ENCODE measurements at regions not wholly inside any gene's neighbourhood (a gene's known extent, or its start where the extent isn't known, plus 50 kb on each side); places are given as distances from the start of the nearest gene placed in this dataset.

GRCh38 chr1:95653618-95654017 lies 419.6 kb downstream of the RWDD3 start:
- Histone ChIP-seq H3K27me3 (ENCODE audit: control insufficient read depth in 4 of 4, insufficient read depth in 4 of 4, low read length in 3 of 4) (no peaks in the 10 kb centered on the region), H3K9ac (ENCODE audit: low read depth in 1 of 2, low read length in 2 of 2) (no peak overlapping the region), H3K4me3 (ENCODE audit: low read depth in 1 of 3, low read length in 3 of 3) (no peak overlapping the region), H3K36me3 (ENCODE audit: control insufficient read depth in 4 of 4, insufficient read depth in 3 of 4, low read depth in 1 of 4, low read length in 3 of 4) (no peaks in the 10 kb centered on the region), H3K27ac (ENCODE audit: low read depth in 1 of 2, low read length in 2 of 2) (no peak overlapping the region), H3K4me1 (ENCODE audit: control insufficient read depth in 4 of 4, insufficient read depth in 4 of 4, low read length in 3 of 4) (no peaks in the 10 kb centered on the region), H3K9me3 (ENCODE audit: control insufficient read depth in 4 of 4, low read length in 3 of 4) (no peaks in the 10 kb centered on the region)
- DNase-seq (ENCODE audit: low spot score): no peak
- TF ChIP-seq SP1 (IDR thresholded peaks at IDR 0.05): no peak
- no peak for TF ChIP-seq EGR1 (IDR thresholded peaks at IDR 0.05; ENCODE audit: low read depth in 2 of 2)
- TF ChIP-seq, protein P1, sequence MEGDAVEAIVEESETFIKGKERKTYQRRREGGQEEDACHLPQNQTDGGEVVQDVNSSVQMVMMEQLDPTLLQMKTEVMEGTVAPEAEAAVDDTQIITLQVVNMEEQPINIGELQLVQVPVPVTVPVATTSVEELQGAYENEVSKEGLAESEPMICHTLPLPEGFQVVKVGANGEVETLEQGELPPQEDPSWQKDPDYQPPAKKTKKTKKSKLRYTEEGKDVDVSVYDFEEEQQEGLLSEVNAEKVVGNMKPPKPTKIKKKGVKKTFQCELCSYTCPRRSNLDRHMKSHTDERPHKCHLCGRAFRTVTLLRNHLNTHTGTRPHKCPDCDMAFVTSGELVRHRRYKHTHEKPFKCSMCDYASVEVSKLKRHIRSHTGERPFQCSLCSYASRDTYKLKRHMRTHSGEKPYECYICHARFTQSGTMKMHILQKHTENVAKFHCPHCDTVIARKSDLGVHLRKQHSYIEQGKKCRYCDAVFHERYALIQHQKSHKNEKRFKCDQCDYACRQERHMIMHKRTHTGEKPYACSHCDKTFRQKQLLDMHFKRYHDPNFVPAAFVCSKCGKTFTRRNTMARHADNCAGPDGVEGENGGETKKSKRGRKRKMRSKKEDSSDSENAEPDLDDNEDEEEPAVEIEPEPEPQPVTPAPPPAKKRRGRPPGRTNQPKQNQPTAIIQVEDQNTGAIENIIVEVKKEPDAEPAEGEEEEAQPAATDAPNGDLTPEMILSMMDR (IDR thresholded peaks at IDR 0.05; ENCODE audit: low read depth, low read length, missing input control): no peak
- TF ChIP-seq, protein P2, sequence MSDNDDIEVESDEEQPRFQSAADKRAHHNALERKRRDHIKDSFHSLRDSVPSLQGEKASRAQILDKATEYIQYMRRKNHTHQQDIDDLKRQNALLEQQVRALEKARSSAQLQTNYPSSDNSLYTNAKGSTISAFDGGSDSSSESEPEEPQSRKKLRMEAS (IDR thresholded peaks at IDR 0.05): no peak
- no peak for TF ChIP-seq NR2F2 (IDR thresholded peaks at IDR 0.05)
- no peak for TF ChIP-seq YY1 (IDR thresholded peaks at IDR 0.05)
- no peak for TF ChIP-seq TAF1 (conservative IDR thresholded peaks at IDR 0.05)
- no peak for TF ChIP-seq ATF3 (IDR thresholded peaks at IDR 0.05)
- no peak for TF ChIP-seq FOXA1 (IDR thresholded peaks at IDR 0.05)
- TF ChIP-seq FOXA2 (IDR thresholded peaks at IDR 0.05): no peak
- TF ChIP-seq JUND (IDR thresholded peaks at IDR 0.05): no peak
- TF ChIP-seq HNF4A (conservative IDR thresholded peaks at IDR 0.05): no peak
- TF ChIP-seq, protein P3, sequence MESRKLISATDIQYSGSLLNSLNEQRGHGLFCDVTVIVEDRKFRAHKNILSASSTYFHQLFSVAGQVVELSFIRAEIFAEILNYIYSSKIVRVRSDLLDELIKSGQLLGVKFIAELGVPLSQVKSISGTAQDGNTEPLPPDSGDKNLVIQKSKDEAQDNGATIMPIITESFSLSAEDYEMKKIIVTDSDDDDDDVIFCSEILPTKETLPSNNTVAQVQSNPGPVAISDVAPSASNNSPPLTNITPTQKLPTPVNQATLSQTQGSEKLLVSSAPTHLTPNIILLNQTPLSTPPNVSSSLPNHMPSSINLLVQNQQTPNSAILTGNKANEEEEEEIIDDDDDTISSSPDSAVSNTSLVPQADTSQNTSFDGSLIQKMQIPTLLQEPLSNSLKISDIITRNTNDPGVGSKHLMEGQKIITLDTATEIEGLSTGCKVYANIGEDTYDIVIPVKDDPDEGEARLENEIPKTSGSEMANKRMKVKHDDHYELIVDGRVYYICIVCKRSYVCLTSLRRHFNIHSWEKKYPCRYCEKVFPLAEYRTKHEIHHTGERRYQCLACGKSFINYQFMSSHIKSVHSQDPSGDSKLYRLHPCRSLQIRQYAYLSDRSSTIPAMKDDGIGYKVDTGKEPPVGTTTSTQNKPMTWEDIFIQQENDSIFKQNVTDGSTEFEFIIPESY (IDR thresholded peaks at IDR 0.05): no peak
- TF ChIP-seq REST (IDR thresholded peaks at IDR 0.05): no peak
- no peak for TF ChIP-seq GABPA (IDR thresholded peaks at IDR 0.05 in 1 of 2, conservative IDR thresholded peaks at IDR 0.05 in 1 of 2)
- 81% methylated on average over 4 of the region's 4 CpGs for WGBS

DNA sequence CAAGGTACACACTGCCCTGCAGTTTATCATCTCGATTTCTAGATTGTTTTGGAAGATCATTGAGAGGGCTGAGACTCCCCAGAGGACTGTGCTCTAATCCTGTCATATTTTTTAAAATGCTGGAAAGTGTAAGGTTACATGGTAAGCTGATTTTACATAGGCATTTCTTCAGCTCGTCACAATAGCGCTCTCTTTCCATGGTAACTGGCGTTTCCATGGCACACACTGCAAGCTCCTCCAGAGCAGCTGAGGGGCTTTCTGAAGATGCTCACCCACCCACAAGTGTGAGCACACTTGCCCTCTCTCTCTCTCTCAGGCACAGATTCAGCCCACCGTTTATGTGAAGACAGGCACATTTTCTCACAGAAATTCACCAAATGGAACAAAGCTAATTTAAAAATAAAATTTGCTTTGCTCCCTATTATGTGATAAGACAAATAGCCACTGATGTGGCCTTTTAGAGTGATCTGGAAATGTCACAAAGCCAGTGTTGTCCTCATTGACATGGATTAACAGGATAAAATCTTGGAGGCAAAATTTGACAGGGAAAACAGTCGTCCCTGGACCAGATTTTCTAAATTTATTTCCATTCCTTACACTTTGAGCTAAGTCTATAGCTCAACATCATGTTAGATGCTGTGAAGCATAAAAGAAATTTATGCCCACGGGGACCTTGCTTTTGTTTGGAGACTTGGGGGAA lies 421.5 kb downstream of the RWDD3 start:
- Histone ChIP-seq H3K4me3 (ENCODE audit: low read depth in 1 of 3, low read length in 3 of 3) (no peak overlapping the region), H3K27ac (ENCODE audit: low read depth in 1 of 2, low read length in 2 of 2) (no peak overlapping the region), H3K27me3 (ENCODE audit: control insufficient read depth in 4 of 4, insufficient read depth in 4 of 4, low read length in 3 of 4) (no peaks in the 10 kb centered on the region), H3K9ac (ENCODE audit: low read depth in 1 of 2, low read length in 2 of 2) (no peak overlapping the region), H3K36me3 (ENCODE audit: control insufficient read depth in 4 of 4, insufficient read depth in 3 of 4, low read depth in 1 of 4, low read length in 3 of 4) (no peaks in the 10 kb centered on the region), H3K4me1 (ENCODE audit: control insufficient read depth in 4 of 4, insufficient read depth in 4 of 4, low read length in 3 of 4) (no peaks in the 10 kb centered on the region), H3K9me3 (ENCODE audit: control insufficient read depth in 4 of 4, low read length in 3 of 4) (no peaks in the 10 kb centered on the region)
- no peak for DNase-seq (ENCODE audit: low spot score)
- 75% methylated on average over 7 of the region's 7 CpGs for WGBS
- TF ChIP-seq YY1 (IDR thresholded peaks at IDR 0.05) (no peak), FOXA2 (IDR thresholded peaks at IDR 0.05) (no peak), FOXA1 (IDR thresholded peaks at IDR 0.05) (no peak), JUND (IDR thresholded peaks at IDR 0.05) (no peak), RAD21 (IDR thresholded peaks at IDR 0.05) (no peak), HNF4A (conservative IDR thresholded peaks at IDR 0.05) (no peak), GABPA (IDR thresholded peaks at IDR 0.05 in 1 of 2, conservative IDR thresholded peaks at IDR 0.05 in 1 of 2) (no peak), EGR1 (IDR thresholded peaks at IDR 0.05; ENCODE audit: low read depth in 2 of 2) (no peak), HNF4G (IDR thresholded peaks at IDR 0.05) (no peak), RXRA (IDR thresholded peaks at IDR 0.05) (no peak), SP1 (IDR thresholded peaks at IDR 0.05) (no peak), ATF3 (IDR thresholded peaks at IDR 0.05) (no peak)
- TF ChIP-seq, protein P2 (IDR thresholded peaks at IDR 0.05): no peak

Measured in liver (tissue), 8 donors.